PFSK-1 (cell line): ENCODE measurements at regions not wholly inside any gene's neighbourhood (a gene's known extent, or its start where the extent isn't known, plus 50 kb on each side); places are given as distances from the start of the nearest gene placed in this dataset.

Experiments
- POLR2AphosphoS5 ChIP-seq: IDR thresholded peaks from 2 replicates; pipeline ENCODE4 v1.6.1; 2012; ENCODE audit warnings: low read depth, mild to moderate bottlenecking, control low read depth, low read length, moderate library complexity
- SIN3A ChIP-seq: IDR thresholded peaks from 2 replicates; pipeline ENCODE4 v1.6.1; 2012; ENCODE audit warnings: mild to moderate bottlenecking, low read length, moderate library complexity, borderline replicate concordance; ENCODE audit not compliant: insufficient read depth
- TF ChIP-seq, protein P1 (sequence below), 2 experiments: IDR thresholded peaks; 2 replicates each; pipeline versions ENCODE4 v1.6.1 to v1.8.0; 2011 to 2012; ENCODE audit warnings: low read depth in 2 of 2, low read length in 2 of 2, control low read depth in 1 of 2, inconsistent platforms in 1 of 2, mild to moderate bottlenecking in 1 of 2, moderate library complexity in 1 of 2; ENCODE audit not compliant: insufficient read depth in 1 of 2

DNA sequence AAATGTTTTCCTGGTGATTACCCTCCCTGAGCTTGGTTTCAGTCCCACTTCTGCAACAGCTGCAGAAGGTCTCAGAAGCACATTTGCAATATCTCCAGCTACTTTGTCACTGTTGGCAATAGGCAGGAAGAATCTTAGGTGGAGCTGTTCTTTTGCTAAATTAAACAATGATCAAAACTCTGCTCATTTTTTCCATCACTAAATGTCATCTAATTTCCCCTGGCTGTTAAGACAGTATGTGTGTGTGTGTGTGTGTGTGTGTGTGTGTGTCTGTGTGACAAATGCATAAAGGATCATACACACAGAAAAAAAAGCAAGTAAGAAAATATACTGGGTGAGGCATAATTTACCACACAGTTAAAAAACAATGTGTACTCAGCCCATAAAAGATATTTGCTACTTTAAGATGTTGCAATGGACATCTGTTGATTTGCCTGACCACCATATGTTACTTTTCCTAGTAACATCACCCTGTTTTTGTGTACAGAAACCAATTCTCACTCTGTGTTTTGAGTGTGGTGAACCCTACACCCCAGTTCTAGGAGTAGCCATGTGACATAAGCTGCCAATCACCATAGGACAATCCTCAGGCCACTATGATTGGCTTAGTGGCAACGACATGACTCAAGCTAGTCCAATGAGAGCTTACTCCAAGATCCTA is 572.6 kb upstream of the CLINT1 start:
- TF ChIP-seq POLR2AphosphoS5 (no peak), SIN3A (no peak)
- TF ChIP-seq, protein P1, sequence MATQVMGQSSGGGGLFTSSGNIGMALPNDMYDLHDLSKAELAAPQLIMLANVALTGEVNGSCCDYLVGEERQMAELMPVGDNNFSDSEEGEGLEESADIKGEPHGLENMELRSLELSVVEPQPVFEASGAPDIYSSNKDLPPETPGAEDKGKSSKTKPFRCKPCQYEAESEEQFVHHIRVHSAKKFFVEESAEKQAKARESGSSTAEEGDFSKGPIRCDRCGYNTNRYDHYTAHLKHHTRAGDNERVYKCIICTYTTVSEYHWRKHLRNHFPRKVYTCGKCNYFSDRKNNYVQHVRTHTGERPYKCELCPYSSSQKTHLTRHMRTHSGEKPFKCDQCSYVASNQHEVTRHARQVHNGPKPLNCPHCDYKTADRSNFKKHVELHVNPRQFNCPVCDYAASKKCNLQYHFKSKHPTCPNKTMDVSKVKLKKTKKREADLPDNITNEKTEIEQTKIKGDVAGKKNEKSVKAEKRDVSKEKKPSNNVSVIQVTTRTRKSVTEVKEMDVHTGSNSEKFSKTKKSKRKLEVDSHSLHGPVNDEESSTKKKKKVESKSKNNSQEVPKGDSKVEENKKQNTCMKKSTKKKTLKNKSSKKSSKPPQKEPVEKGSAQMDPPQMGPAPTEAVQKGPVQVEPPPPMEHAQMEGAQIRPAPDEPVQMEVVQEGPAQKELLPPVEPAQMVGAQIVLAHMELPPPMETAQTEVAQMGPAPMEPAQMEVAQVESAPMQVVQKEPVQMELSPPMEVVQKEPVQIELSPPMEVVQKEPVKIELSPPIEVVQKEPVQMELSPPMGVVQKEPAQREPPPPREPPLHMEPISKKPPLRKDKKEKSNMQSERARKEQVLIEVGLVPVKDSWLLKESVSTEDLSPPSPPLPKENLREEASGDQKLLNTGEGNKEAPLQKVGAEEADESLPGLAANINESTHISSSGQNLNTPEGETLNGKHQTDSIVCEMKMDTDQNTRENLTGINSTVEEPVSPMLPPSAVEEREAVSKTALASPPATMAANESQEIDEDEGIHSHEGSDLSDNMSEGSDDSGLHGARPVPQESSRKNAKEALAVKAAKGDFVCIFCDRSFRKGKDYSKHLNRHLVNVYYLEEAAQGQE (IDR thresholded peaks at IDR 0.05; ENCODE audit: insufficient read depth in 1 of 2, low read depth in 2 of 2, low read length in 2 of 2): no peak
